Activated T-cell treated with anti-CD3 and anti-CD28 coated beads, Interleukin-2, amount 50 U/mL, for 4 hours (primary cell): ENCODE measurements at regions not wholly inside any gene's neighbourhood (a gene's known extent, or its start where the extent isn't known, plus 50 kb on each side); places are given as distances from the start of the nearest gene placed in this dataset.
A peak's percentile ranks its signal among the peaks of the same experiment; 100 is the strongest.

Experiments used
- ATAC-seq, 2 donors: fragments of 200-7000 bp; cut with Tn5 transposase; one replicate each; pipeline ENCODE4 v1.10.0; 2021
- DNase-seq: peaks from one replicate; pipeline ENCODE4 v3.0.0-alpha.2; 2020
- H3K27me3 Mint-ChIP-seq: one replicate; pipeline ENCODE4 v1.8.0; 2021; ENCODE audit warnings: low read depth, mixed read lengths
- H3K36me3 Mint-ChIP-seq: one replicate; pipeline ENCODE4 v1.8.0; 2022; ENCODE audit warnings: mixed read lengths; ENCODE audit not compliant: insufficient read depth
- H3K4me1 Mint-ChIP-seq: one replicate; pipeline ENCODE4 v1.8.0; 2021; ENCODE audit warnings: low read depth, mixed read lengths
- H3K4me3 Mint-ChIP-seq: one replicate; pipeline ENCODE4 v1.8.0; 2021; ENCODE audit warnings: mild to moderate bottlenecking, moderate library complexity, mixed read lengths
- H3K9me3 Mint-ChIP-seq: one replicate; pipeline ENCODE4 v1.8.0; 2021; ENCODE audit warnings: mixed read lengths

GRCh38 chr11:70581991-70582885, 183.9 kb downstream of the CTTN start:
- Mint-ChIP-seq H3K4me1 (no peaks in the 10 kb centered on the region), H3K9me3 (no peaks in the 10 kb centered on the region), H3K27me3 (peaks cover 10% of the 10 kb centered on the region), H3K4me3 (no peak overlapping the region), H3K36me3 (no peaks in the 10 kb centered on the region)
- ATAC-seq (no peak), DNase-seq (peak; percentile 1)

- Mint-ChIP-seq H3K4me1 (no peaks in the 10 kb centered on the region), H3K36me3 (no peaks in the 10 kb centered on the region), H3K27me3 (peaks cover 12% of the 10 kb centered on the region), H3K9me3 (no peaks in the 10 kb centered on the region), H3K4me3 (no peak overlapping the region)
- DNase-seq (no peak), ATAC-seq (no peak)
These were observed 184.7 kb downstream of the CTTN start for GRCh38 chr11:70582886-70583641.

- Mint-ChIP-seq H3K27me3 (peaks cover 16% of the 10 kb centered on the region), H3K4me3 (no peak overlapping the region), H3K4me1 (no peaks in the 10 kb centered on the region), H3K9me3 (no peaks in the 10 kb centered on the region), H3K36me3 (no peaks in the 10 kb centered on the region)
- no peak for ATAC-seq
- DNase-seq, result no peak
These were observed 185.5 kb downstream of the CTTN start for GRCh38 chr11:70583781-70584218.

GRCh38 chr11:70584498-70585235, 186.3 kb downstream of the CTTN start:
- DNase-seq, result no peak
- no peak for ATAC-seq
- Mint-ChIP-seq H3K4me1 (peaks cover 2% of the 10 kb centered on the region), H3K36me3 (no peaks in the 10 kb centered on the region), H3K27me3 (peaks cover 18% of the 10 kb centered on the region), H3K9me3 (no peaks in the 10 kb centered on the region), H3K4me3 (no peak overlapping the region)

- Mint-ChIP-seq H3K27me3 (peaks cover 18% of the 10 kb centered on the region), H3K9me3 (no peaks in the 10 kb centered on the region), H3K4me3 (no peak overlapping the region), H3K36me3 (no peaks in the 10 kb centered on the region), H3K4me1 (peaks cover 5% of the 10 kb centered on the region)
- no peak for ATAC-seq
- no peak for DNase-seq
These were observed 186.9 kb downstream of the CTTN start for GRCh38 chr11:70585236-70585545.

GRCh38 chr11:70586261-70587074, 188.1 kb downstream of the CTTN start:
- Mint-ChIP-seq H3K9me3 (no peaks in the 10 kb centered on the region), H3K4me3 (no peak overlapping the region), H3K4me1 (peaks cover 12% of the 10 kb centered on the region), H3K27me3 (peaks cover 21% of the 10 kb centered on the region), H3K36me3 (no peaks in the 10 kb centered on the region)
- no peak for ATAC-seq
- no peak for DNase-seq

GRCh38 chr11:70587075-70587389, 188.7 kb downstream of the CTTN start:
- Mint-ChIP-seq H3K4me1 (peaks cover 12% of the 10 kb centered on the region), H3K9me3 (no peaks in the 10 kb centered on the region), H3K36me3 (no peaks in the 10 kb centered on the region), H3K4me3 (no peak overlapping the region), H3K27me3 (peaks cover 21% of the 10 kb centered on the region)
- DNase-seq, result no peak
- ATAC-seq, result no peak

GRCh38 chr11:70590356-70590991, 192.1 kb downstream of the CTTN start:
- no peak for DNase-seq
- ATAC-seq, result no peak

GRCh38 chr11:70592641-70593165, 194.4 kb downstream of the CTTN start:
- Mint-ChIP-seq H3K4me3 (no peak overlapping the region), H3K9me3 (no peaks in the 10 kb centered on the region), H3K4me1 (peaks cover 12% of the 10 kb centered on the region), H3K36me3 (no peaks in the 10 kb centered on the region), H3K27me3 (peaks cover 25% of the 10 kb centered on the region)
- ATAC-seq, result no peak
- no peak for DNase-seq

More at GRCh38 chr11:70590356-70590991, 192.1 kb downstream of the CTTN start:
- H3K4me3 Mint-ChIP-seq, result no peak overlapping the region
- no peaks in the 10 kb centered on the region for H3K9me3 Mint-ChIP-seq
- H3K27me3 Mint-ChIP-seq, result peaks cover 22% of the 10 kb centered on the region
- no peaks in the 10 kb centered on the region for H3K36me3 Mint-ChIP-seq
- H3K4me1 Mint-ChIP-seq, result peaks cover 12% of the 10 kb centered on the region

- peaks cover 19% of the 10 kb centered on the region for H3K27me3 Mint-ChIP-seq
- ATAC-seq (no peak), DNase-seq (no peak)
- H3K4me1 Mint-ChIP-seq, result peaks cover 12% of the 10 kb centered on the region
- H3K36me3 Mint-ChIP-seq, result no peaks in the 10 kb centered on the region
- no peak overlapping the region for H3K4me3 Mint-ChIP-seq
- no peaks in the 10 kb centered on the region for H3K9me3 Mint-ChIP-seq
These were observed 195.2 kb downstream of the CTTN start for GRCh38 chr11:70593446-70593983.

GRCh38 chr11:70594031-70594430, 195.7 kb downstream of the CTTN start:
- DNase-seq (no peak), ATAC-seq (no peak)
- Mint-ChIP-seq H3K4me3 (no peak overlapping the region), H3K9me3 (no peaks in the 10 kb centered on the region), H3K36me3 (no peaks in the 10 kb centered on the region), H3K27me3 (peaks cover 17% of the 10 kb centered on the region), H3K4me1 (peaks cover 12% of the 10 kb centered on the region)

GRCh38 chr11:70594606-70595005, 196.3 kb downstream of the CTTN start:
- H3K36me3 Mint-ChIP-seq, result no peaks in the 10 kb centered on the region
- ATAC-seq, result no peak
- H3K4me3 Mint-ChIP-seq, result no peak overlapping the region
- H3K4me1 Mint-ChIP-seq, result peaks cover 10% of the 10 kb centered on the region
- H3K9me3 Mint-ChIP-seq, result no peaks in the 10 kb centered on the region
- peaks cover 17% of the 10 kb centered on the region for H3K27me3 Mint-ChIP-seq
- DNase-seq, result no peak

- DNase-seq (no peak), ATAC-seq (no peak)
- no peaks in the 10 kb centered on the region for H3K9me3 Mint-ChIP-seq
- H3K4me1 Mint-ChIP-seq, result peaks cover 8% of the 10 kb centered on the region
- no peak overlapping the region for H3K4me3 Mint-ChIP-seq
- H3K36me3 Mint-ChIP-seq, result no peaks in the 10 kb centered on the region
- peaks cover 17% of the 10 kb centered on the region for H3K27me3 Mint-ChIP-seq
These were observed 196.7 kb downstream of the CTTN start for GRCh38 chr11:70595016-70595415.
